H7 (cell line): ENCODE measurements at regions not wholly inside any gene's neighbourhood (a gene's known extent, or its start where the extent isn't known, plus 50 kb on each side); places are given as distances from the start of the nearest gene placed in this dataset.

ENCODE experiments used
- DNase-seq: peaks from one replicate; pipeline ENCODE4 v3.0.0; 2012
- H3K27me3 ChIP-seq: 2 replicates; pipeline ENCODE4 v1.6.0; 2011; ENCODE audit warnings: mild to moderate bottlenecking, low read length; ENCODE audit not compliant: control insufficient read depth, insufficient read depth
- H3K36me3 ChIP-seq: replicated peaks from 2 replicates; pipeline ENCODE4 v1.5.1; 2011; ENCODE audit warnings: low read length; ENCODE audit not compliant: control insufficient read depth, insufficient read depth
- H3K4me3 ChIP-seq: 2 replicates; pipeline ENCODE4 v1.5.1; 2011; ENCODE audit warnings: low read depth, mild to moderate bottlenecking, control low read depth, low read length, moderate library complexity; ENCODE audit not compliant: insufficient read depth

GRCh38 chr1:38204698-38205097, 158.1 kb upstream of the POU3F1 start:
- DNase-seq = no peak
- Histone ChIP-seq H3K4me3 (no peak overlapping the region), H3K27me3 (no peaks in the 10 kb centered on the region), H3K36me3 (no peaks in the 10 kb centered on the region)

DNA sequence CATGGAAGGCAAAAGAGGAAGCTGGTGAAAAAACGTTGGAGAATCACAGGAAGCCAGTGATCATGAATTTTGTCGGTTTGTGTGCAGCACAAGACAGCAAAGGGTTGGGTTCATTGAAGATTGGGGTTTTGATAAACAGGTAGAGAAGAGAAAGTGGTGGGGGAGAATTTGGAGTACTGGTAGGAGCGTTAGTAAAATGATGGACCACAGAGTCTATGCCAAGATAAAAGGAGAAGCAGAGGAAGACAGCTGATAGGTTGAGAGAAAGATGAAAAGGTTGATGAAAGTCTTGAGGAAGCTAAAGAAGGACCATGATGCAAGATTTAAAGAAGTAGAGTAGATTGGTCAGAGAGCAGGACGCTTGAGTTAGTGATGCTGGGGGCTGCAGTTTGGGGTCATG, 156.8 kb upstream of the POU3F1 start:
- Histone ChIP-seq H3K27me3 (no peaks in the 10 kb centered on the region), H3K4me3 (no peak overlapping the region), H3K36me3 (no peaks in the 10 kb centered on the region)
- no peak for DNase-seq

GRCh38 chr1:38201431-38201830, 154.8 kb upstream of the POU3F1 start:
- Histone ChIP-seq H3K27me3 (no peaks in the 10 kb centered on the region), H3K4me3 (no peak overlapping the region), H3K36me3 (no peaks in the 10 kb centered on the region)
- no peak for DNase-seq

DNA sequence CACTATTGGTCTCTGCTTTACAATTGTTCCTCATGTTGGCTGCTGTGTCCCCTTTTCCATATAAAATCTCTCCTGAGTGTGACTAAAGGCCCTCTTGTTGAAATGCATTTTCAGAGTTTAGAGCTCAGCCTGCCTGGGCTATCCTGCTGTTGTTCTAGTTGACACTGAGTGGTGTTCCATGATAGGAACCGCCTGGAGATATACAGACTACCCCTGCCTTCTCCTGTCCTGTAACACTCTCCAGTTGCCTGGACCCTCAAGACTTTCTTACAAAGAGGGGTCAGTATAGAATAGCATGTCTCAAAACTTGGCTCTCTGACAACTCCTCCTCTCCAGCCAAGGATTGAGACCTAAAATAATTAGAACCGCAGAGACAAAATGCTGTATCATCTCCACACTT, 152.0 kb upstream of the POU3F1 start:
- no peaks in the 10 kb centered on the region; the same call in 1 of the 2 replicates for H3K27me3 ChIP-seq
- no peaks in the 10 kb centered on the region for H3K36me3 ChIP-seq
- no peak overlapping the region for H3K4me3 ChIP-seq
- no peak for DNase-seq

GRCh38 chr1:38198099-38198498, 151.5 kb upstream of the POU3F1 start:
- no peak overlapping the region for H3K4me3 ChIP-seq
- H3K36me3 ChIP-seq = no peaks in the 10 kb centered on the region
- DNase-seq = no peak
- H3K27me3 ChIP-seq = no peaks in the 10 kb centered on the region; the same call in 1 of the 2 replicates

DNA sequence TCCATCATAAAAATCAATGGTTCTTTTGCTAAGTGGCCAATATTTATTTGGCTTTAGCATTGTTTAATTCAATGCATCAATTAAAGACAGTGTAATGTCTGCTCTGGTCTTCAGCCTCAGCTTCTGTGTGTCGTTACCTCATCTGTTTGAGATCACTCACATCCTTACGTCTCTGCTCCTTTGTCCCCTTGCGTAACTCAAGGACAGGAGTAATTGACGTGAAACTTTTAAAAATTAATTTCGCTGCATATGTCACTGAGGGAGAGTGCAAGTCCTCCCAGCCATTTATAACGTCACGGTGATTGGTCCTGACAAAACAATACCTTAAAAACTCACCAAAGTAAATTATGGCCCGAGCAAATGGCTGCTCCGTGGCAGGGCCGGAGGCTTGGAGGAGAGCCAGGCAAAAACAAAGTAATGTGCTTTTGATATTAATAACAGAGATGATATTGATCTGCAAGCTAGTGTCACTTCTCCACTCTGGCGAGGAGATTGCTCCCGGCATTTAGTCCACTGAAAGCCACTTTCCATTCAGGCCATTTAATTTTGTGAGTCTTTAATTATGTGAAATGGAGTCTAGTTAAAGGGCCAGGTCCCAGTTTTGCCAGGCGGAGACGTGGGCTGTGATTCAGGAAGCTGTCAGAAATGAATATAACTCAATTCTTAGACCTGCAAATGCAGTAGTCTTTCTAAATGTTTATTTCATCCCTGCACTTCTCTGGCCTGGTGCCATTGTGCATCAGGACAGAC, 150.9 kb upstream of the POU3F1 start:
- no peaks in the 10 kb centered on the region for H3K36me3 ChIP-seq
- H3K4me3 ChIP-seq = no peak overlapping the region
- no peaks in the 10 kb centered on the region; the same call in 1 of the 2 replicates for H3K27me3 ChIP-seq
- no peak for DNase-seq

DNA sequence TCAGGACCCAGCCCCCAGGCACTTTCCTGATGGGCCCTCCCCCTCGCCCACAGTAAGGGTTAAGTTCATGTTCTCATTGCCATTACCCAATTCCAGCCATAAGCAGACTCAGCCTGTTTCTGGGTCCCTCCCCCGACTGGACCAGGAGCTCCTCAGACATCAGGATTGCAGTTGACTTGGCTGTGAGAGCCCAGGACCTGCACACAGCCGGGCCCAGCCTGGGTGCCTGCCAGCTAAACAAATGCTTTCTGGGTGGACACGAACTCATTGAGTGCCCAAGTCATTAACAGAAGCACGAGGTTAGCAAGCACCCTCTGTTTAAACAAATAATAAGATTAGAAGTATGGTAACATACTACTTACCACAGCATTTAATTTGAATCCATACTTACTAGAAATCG, 147.9 kb upstream of the POU3F1 start:
- DNase-seq = no peak
- H3K27me3 ChIP-seq = no peaks in the 10 kb centered on the region; the same call in 1 of the 2 replicates

DNA sequence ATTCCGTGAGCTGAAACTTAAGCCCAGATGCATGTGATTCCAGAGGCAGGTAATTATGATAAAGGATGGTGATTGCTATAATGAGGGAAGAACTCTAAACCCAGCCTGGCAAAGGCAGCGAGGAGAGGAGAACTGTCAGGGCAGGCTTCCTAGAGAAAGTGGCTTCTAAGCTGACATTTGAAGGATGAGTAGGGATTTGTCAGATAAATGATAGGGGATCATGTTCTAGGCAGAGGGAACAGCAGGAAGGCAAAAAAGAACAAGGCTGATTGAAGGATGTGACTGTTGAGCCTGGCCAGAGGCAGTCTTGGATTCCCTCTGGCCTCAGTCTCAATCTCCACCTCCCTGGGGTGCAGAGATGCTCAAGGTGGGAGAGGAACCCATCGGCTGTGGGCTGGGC, 146.4 kb upstream of the POU3F1 start:
- H3K27me3 ChIP-seq = no peaks in the 10 kb centered on the region; the same call in 1 of the 2 replicates
- no peaks in the 10 kb centered on the region for H3K36me3 ChIP-seq
- no peak overlapping the region for H3K4me3 ChIP-seq
- no peak for DNase-seq

More for the DNA sequence above, 147.9 kb upstream of the POU3F1 start:
- Histone ChIP-seq H3K36me3 (no peaks in the 10 kb centered on the region), H3K4me3 (no peak overlapping the region)

DNA sequence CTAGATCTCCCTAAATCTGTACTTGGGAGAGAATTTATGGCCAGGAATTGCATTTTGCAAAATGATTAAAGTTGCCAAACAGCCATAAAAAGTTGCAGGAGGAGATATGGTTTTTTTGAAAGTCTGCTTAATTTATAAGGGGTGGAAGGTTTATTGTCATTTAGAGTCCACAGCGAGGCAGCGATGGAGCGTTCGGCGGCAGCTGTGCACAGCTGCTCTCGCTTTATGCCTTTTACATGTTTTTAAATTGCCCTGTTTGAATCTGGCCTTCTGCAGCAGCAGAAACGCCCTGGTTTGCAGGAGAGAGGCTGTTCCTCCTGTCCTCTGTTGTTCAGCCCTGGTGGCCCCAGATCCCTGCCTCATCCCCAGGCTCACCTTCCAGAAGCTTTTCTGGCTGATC, 144.9 kb upstream of the POU3F1 start:
- Histone ChIP-seq H3K27me3 (no peaks in the 10 kb centered on the region; the same call in 1 of the 2 replicates), H3K36me3 (no peaks in the 10 kb centered on the region), H3K4me3 (no peak overlapping the region)
- no peak for DNase-seq

DNA sequence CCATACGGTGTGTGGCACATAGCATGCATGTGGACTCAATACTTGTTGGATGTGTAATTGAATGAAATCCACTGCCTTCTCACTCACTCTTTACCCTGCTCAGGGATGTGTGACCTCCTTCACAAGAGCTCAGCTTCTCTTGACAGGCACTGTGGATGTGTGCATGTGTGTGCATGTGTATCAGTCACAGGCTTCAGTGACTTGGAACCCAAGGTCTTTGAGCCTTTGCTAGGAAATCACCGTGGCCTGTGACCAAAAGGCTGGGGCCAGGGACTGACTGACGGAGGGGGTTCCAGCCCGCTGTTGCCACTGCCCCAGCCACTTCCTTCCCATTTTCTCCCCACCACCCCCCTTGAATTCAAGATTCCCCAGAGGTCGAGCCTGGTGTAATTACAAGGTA, 144.4 kb upstream of the POU3F1 start:
- Histone ChIP-seq H3K36me3 (no peaks in the 10 kb centered on the region), H3K4me3 (no peak overlapping the region), H3K27me3 (peaks cover 1% of the 10 kb centered on the region; the same call in 1 of the 2 replicates)
- DNase-seq = no peak

DNA sequence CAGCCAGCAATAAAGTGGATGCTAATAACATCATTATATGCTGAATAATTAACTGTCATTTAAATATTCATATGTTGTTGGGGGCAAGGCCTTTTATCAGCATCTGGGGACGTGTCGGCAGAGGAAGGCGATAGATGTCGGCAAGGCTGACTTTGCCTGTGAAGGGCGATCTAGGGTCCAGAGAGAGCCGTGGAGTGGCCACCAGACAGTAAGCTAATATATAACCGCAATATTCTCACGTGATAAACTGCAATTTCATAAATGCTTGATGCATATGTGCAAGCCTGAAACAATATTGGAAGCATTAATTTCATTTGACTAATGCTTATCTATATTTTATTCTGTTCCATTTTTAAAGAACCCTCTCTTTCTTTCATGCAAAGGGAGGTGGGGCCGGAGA, 141.0 kb upstream of the POU3F1 start:
- Histone ChIP-seq H3K36me3 (no peaks in the 10 kb centered on the region), H3K4me3 (no peak overlapping the region), H3K27me3 (peaks cover 1% of the 10 kb centered on the region; the same call in 1 of the 2 replicates)
- DNase-seq = no peak

- Histone ChIP-seq H3K4me3 (no peak overlapping the region), H3K27me3 (peaks cover 1% of the 10 kb centered on the region; the same call in 1 of the 2 replicates), H3K36me3 (no peaks in the 10 kb centered on the region)
- DNase-seq = no peak
These were observed 140.0 kb upstream of the POU3F1 start for GRCh38 chr1:38186566-38186965.

DNA sequence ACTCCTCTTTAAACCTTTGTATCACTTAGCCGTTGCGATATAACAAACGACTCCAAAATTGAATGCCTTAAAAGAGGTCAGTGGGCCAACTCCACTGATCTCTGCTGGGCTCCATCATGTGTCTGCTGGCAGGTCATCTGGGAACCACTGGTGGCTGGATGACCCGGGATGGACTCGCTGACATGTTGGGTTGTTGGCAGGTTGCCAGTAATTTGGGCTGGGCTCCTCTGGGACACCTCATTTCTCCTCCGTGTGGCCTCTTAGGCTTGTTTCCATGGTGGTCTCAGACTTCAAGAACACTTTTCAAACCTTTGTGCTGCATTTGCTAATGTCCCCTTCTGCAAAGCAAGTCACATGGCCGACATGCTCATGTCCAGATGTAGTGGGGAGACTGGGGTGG, 139.3 kb upstream of the POU3F1 start:
- Histone ChIP-seq H3K27me3 (peaks cover 1% of the 10 kb centered on the region; the same call in 1 of the 2 replicates), H3K4me3 (no peak overlapping the region), H3K36me3 (no peaks in the 10 kb centered on the region)
- no peak for DNase-seq

DNA sequence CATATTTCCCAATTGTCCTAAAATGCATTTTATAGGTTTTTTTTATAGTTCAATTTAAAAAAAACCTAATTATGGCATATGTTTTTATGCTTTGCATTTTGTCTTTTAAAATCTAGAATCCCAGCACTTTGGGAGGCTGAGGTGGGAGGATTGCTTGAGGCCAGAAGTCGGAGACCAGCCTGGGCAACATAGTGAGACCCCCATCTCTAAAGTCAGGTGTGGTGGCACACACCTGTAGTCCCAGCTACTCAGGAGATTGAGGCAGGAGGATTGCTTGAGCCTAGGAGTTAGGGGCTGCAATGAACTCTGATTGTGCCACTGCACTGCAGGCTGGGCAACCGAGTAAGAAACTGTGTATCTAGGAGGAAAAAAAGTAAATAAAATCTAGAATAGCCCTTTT, 137.2 kb upstream of the POU3F1 start:
- Histone ChIP-seq H3K4me3 (no peak overlapping the region), H3K27me3 (peaks cover 1% of the 10 kb centered on the region; the same call in 1 of the 2 replicates), H3K36me3 (no peaks in the 10 kb centered on the region)
- DNase-seq = no peak

DNA sequence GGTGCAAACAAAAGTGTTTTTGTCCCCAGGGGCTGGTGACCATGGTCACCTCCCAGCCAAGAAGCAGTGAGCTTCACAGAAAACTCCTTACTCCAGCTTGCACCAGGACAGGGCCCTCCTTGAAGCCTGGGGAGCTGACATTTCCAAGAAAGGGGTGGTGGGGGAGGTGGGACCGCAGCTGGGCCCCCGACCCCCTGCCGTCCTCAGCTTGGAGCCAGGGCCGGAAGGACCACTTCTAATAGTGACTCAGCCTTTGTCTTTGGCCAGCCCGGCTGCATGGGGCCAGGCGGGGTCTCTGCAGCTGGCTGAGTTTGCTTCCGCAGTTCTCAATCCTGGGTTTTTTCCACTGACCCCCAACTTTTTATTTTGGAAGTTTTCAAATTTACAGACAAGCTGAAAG, 136.5 kb upstream of the POU3F1 start:
- Histone ChIP-seq H3K36me3 (no peaks in the 10 kb centered on the region), H3K27me3 (peaks cover 1% of the 10 kb centered on the region; the same call in 1 of the 2 replicates), H3K4me3 (no peak overlapping the region)
- DNase-seq = peak; percentile 78
